BE2C (cell line): ENCODE measurements at regions not wholly inside any gene's neighbourhood (a gene's known extent, or its start where the extent isn't known, plus 50 kb on each side); places are given as distances from the start of the nearest gene placed in this dataset.

Experiments used
- DNase-seq: peaks from one replicate; pipeline ENCODE4 v3.0.0-alpha.2; 2020
- H3K27me3 ChIP-seq: fragments of 250-450 bp; sonication (Bioruptor Pico); 2 replicates; pipeline ENCODE4 v1.5.1; 2020; ENCODE audit warnings: mild to moderate bottlenecking
- H3K36me3 ChIP-seq: fragments of 250-450 bp; sonication (Bioruptor Pico); 2 replicates; pipeline ENCODE4 v1.5.1; 2020; ENCODE audit warnings: mild to moderate bottlenecking
- H3K4me1 ChIP-seq: fragments of 250-450 bp; sonication (Bioruptor Pico); 2 replicates; pipeline ENCODE4 v1.5.1; 2020
- H3K4me3 ChIP-seq: 2 replicates; pipeline ENCODE4 v1.5.1; 2011; ENCODE audit warnings: low read depth, low read length
- H3K9me3 ChIP-seq: fragments of 250-450 bp; sonication (Bioruptor Pico); 2 replicates; pipeline ENCODE4 v1.5.1; 2020
- CTCF ChIP-seq: IDR thresholded peaks from 2 replicates; pipeline ENCODE4 v1.5.1; 2012; ENCODE audit warnings: mild to moderate bottlenecking, low read depth, low read length

- no peaks in the 10 kb centered on the region for H3K36me3 ChIP-seq
- H3K4me3 ChIP-seq, result no peak overlapping the region
- no peak for DNase-seq
- no peaks in the 10 kb centered on the region for H3K4me1 ChIP-seq
- TF ChIP-seq CTCF, result no peak
- H3K9me3 ChIP-seq, result no peaks in the 10 kb centered on the region
- peaks cover 16% of the 10 kb centered on the region for H3K27me3 ChIP-seq
Measured at GRCh38 chr12:13561923-13562322, 365.4 kb downstream of the EMP1 start.

- DNase-seq, result no peak
Measured at GRCh38 chr12:13559318-13559978, 362.9 kb downstream of the EMP1 start.

GRCh38 chr12:13552830-13553229 lies 356.3 kb downstream of the EMP1 start:
- Histone ChIP-seq H3K9me3 (no peaks in the 10 kb centered on the region), H3K27me3 (peaks cover 21% of the 10 kb centered on the region; the same call in 1 of the 2 replicates), H3K4me3 (no peak overlapping the region), H3K4me1 (no peaks in the 10 kb centered on the region), H3K36me3 (no peaks in the 10 kb centered on the region)
- DNase-seq, result no peak
- TF ChIP-seq CTCF, result no peak

More at GRCh38 chr12:13559318-13559978, 362.9 kb downstream of the EMP1 start:
- Histone ChIP-seq H3K4me1 (no peaks in the 10 kb centered on the region), H3K36me3 (no peaks in the 10 kb centered on the region), H3K27me3 (peaks cover 11% of the 10 kb centered on the region), H3K4me3 (no peak overlapping the region), H3K9me3 (no peaks in the 10 kb centered on the region)
- TF ChIP-seq CTCF, result no peak

GRCh38 chr12:13547283-13547682 lies 350.8 kb downstream of the EMP1 start:
- DNase-seq, result no peak
- Histone ChIP-seq H3K27me3 (peaks cover 58% of the 10 kb centered on the region), H3K9me3 (no peaks in the 10 kb centered on the region), H3K4me1 (no peaks in the 10 kb centered on the region), H3K36me3 (no peaks in the 10 kb centered on the region), H3K4me3 (no peak overlapping the region)
- no peak for TF ChIP-seq CTCF

- no peak for TF ChIP-seq CTCF
- H3K27me3 ChIP-seq, result peaks cover 57% of the 10 kb centered on the region
Measured at GRCh38 chr12:13546231-13546630, 349.7 kb downstream of the EMP1 start.

GRCh38 chr12:13539051-13539450 lies 342.5 kb downstream of the EMP1 start:
- Histone ChIP-seq H3K36me3 (no peaks in the 10 kb centered on the region), H3K9me3 (no peaks in the 10 kb centered on the region), H3K4me3 (no peak overlapping the region), H3K27me3 (peaks cover 20% of the 10 kb centered on the region), H3K4me1 (peaks cover 2% of the 10 kb centered on the region; the same call in 1 of the 2 replicates)
- no peak for DNase-seq
- no peak for TF ChIP-seq CTCF

More at GRCh38 chr12:13546231-13546630, 349.7 kb downstream of the EMP1 start:
- Histone ChIP-seq H3K4me3 (no peak overlapping the region), H3K36me3 (no peaks in the 10 kb centered on the region), H3K9me3 (no peaks in the 10 kb centered on the region), H3K4me1 (no peaks in the 10 kb centered on the region)
- DNase-seq, result no peak
